CD8-positive, alpha-beta memory T cell (primary cell): ENCODE measurements at regions not wholly inside any gene's neighbourhood (a gene's known extent, or its start where the extent isn't known, plus 50 kb on each side); places are given as distances from the start of the nearest gene placed in this dataset.

Source experiments
- CTCF ChIA-PET: fragments of 350-600 bp; sonication (Branson Sonifier 250); formaldehyde crosslinking; loops from one replicate; lab custom pipeline; 2021; ENCODE audit warnings: antibody characterized with exemption; lab: Charles Lee
- POLR2A ChIA-PET: fragments of 350-600 bp; sonication (Branson Sonifier 250); formaldehyde crosslinking; loops from one replicate; lab custom pipeline; 2021; ENCODE audit warnings: antibody characterized with exemption; lab: Charles Lee
- DNase-seq, 5 donors: peaks; one replicate each; pipeline versions ENCODE4 v3.0.0 to v3.0.0-alpha.2; 2020 to 2022; ENCODE audit warnings: mixed read lengths in 1 of 5
- H3K27ac ChIP-seq: one replicate; pipeline ENCODE4 v1.7.0; 2013; ENCODE audit warnings: low read depth, mild to moderate bottlenecking, low read length, moderate library complexity
- H3K27me3 ChIP-seq: 2 replicates; pipeline ENCODE4 v1.7.0; 2013; ENCODE audit warnings: low read length, mild to moderate bottlenecking; ENCODE audit not compliant: insufficient read depth, poor library complexity, severe bottlenecking
- H3K36me3 ChIP-seq: 2 replicates; pipeline ENCODE4 v1.7.0; 2013; ENCODE audit warnings: mild to moderate bottlenecking, low read length, moderate library complexity; ENCODE audit not compliant: insufficient read depth
- H3K4me1 ChIP-seq: 2 replicates; pipeline ENCODE4 v1.7.0; 2013; ENCODE audit warnings: mild to moderate bottlenecking, low read length, moderate library complexity; ENCODE audit not compliant: insufficient read depth
- H3K4me3 ChIP-seq: 2 replicates; pipeline ENCODE4 v1.7.0; 2013; ENCODE audit warnings: mild to moderate bottlenecking, low read length
- H3K9me3 ChIP-seq: 2 replicates; pipeline ENCODE4 v1.7.0; 2013; ENCODE audit warnings: mild to moderate bottlenecking, low read length
- H3K27ac Mint-ChIP-seq, 8 donors: one replicate each; pipeline ENCODE4 v1.8.0; 2020 to 2021; ENCODE audit warnings: mixed read lengths in 8 of 8, mild to moderate bottlenecking in 6 of 8, inconsistent platforms in 3 of 8, moderate library complexity in 3 of 8
- H3K27me3 Mint-ChIP-seq, 2 donors: one replicate each; pipeline ENCODE4 v1.8.0; 2020 to 2021; ENCODE audit warnings: mixed read lengths in 2 of 2, mild to moderate bottlenecking in 1 of 2, moderate library complexity in 1 of 2
- H3K36me3 Mint-ChIP-seq, 3 donors: one replicate each; pipeline ENCODE4 v1.8.0; 2020 to 2021; ENCODE audit warnings: mixed read lengths in 3 of 3, inconsistent platforms in 1 of 3, mild to moderate bottlenecking in 1 of 3
- H3K4me1 Mint-ChIP-seq, 3 donors: one replicate each; pipeline ENCODE4 v1.8.0; 2020 to 2021; ENCODE audit warnings: mixed read lengths in 3 of 3, inconsistent platforms in 1 of 3, mild to moderate bottlenecking in 1 of 3
- H3K4me3 Mint-ChIP-seq, 7 donors: one replicate each; pipeline ENCODE4 v1.8.0; 2020 to 2021; ENCODE audit warnings: mixed read lengths in 7 of 7, mild to moderate bottlenecking in 6 of 7, moderate library complexity in 4 of 7, inconsistent platforms in 2 of 7
- H3K9me3 Mint-ChIP-seq, 5 donors: one replicate each; pipeline ENCODE4 v1.8.0; 2020 to 2022; ENCODE audit warnings: mixed read lengths in 5 of 5, mild to moderate bottlenecking in 3 of 5, moderate library complexity in 2 of 5, inconsistent platforms in 1 of 5

DNA sequence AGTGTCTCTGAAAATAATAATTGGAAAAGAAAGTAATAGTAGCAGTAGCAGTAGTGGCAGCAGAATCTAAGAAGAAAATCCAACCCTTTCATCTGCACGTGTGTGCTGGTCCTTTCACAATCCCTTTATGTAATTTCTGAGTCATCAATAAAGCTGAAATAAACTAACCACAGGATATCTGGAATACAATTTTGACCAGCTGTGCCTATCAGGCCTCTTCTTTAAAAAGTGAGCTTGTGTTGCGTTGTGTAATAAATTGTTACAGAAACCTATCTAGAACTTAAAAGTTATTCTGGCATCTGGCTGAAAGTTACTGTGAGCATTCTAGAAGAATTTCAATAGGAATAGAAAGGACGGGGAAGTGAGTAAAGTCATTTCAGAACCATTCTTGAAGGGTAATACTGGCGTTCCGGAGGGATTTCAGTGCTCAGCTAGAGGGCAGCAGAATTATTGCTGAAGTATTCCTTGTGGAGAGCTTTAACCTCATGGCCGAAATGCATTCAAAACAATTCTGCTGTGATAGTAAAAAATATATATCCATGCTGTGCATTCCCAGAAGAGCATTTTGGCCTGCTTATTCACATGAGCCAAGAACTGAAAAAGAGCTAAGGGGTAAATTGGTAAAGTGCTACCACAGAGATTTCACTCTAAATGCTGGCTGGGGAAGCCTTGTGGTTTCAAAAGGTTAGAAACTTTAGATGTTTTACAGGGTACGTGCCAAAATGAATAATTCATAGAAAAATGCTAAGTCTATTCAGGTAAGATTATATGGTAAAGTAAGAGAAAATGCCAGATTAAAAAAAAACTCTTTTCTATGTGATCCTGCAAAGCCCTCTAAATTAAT, 260.6 kb downstream of the NKX6-1 start:
- peaks cover 0 to 17% (median 2%) of the 10 kb centered on the region in 5 donors for H3K9me3 Mint-ChIP-seq
- no peaks in the 10 kb centered on the region for H3K4me1 Mint-ChIP-seq
- DNase-seq: no peak
- ChIA-PET POLR2A (no interaction called here), CTCF (no interaction called here)
- H3K36me3 ChIP-seq: no peaks in the 10 kb centered on the region
- H3K36me3 Mint-ChIP-seq: no peaks in the 10 kb centered on the region
- no peaks in the 10 kb centered on the region for H3K4me1 ChIP-seq
- no peaks in the 10 kb centered on the region for H3K27me3 ChIP-seq
- H3K27ac ChIP-seq: no peak overlapping the region
- no peak overlapping the region for H3K4me3 ChIP-seq
- peaks cover 0 to 1% of the 10 kb centered on the region in 2 donors for H3K27me3 Mint-ChIP-seq
- H3K9me3 ChIP-seq: no peaks in the 10 kb centered on the region
- no peak overlapping the region for H3K4me3 Mint-ChIP-seq
- no peak overlapping the region for H3K27ac Mint-ChIP-seq

DNA sequence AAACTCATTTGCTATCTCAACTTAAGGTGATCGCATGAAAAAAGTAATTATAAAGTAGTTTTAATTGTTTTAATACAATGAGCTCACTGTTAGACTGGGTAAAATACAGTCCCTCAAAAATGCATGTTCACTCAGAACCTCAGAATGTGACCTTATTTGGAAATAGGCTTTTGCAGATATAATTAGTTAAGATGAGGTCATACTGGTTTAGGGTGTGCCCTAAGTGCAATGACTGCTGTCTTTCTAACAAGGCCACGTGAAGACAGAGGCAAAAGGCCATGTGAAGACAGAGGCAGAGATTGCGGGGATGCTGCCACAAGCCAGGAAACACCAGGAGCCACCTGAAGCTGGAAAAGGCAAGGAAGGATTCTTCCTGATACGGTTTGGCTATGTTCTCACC, 262.1 kb downstream of the NKX6-1 start:
- no peaks in the 10 kb centered on the region for H3K27me3 Mint-ChIP-seq
- no peaks in the 10 kb centered on the region for H3K36me3 ChIP-seq
- H3K4me3 Mint-ChIP-seq: no peak overlapping the region
- DNase-seq: no peak
- H3K9me3 Mint-ChIP-seq: peaks cover 0 to 12% (median 0%) of the 10 kb centered on the region in 5 donors
- CTCF ChIA-PET: no interaction called here
- no peaks in the 10 kb centered on the region for H3K9me3 ChIP-seq
- H3K27ac ChIP-seq: no peak overlapping the region
- H3K4me3 ChIP-seq: no peak overlapping the region
- no peaks in the 10 kb centered on the region for H3K27me3 ChIP-seq
- POLR2A ChIA-PET: no interaction called here
- H3K4me1 Mint-ChIP-seq: no peaks in the 10 kb centered on the region
- H3K36me3 Mint-ChIP-seq: no peaks in the 10 kb centered on the region
- no peak overlapping the region for H3K27ac Mint-ChIP-seq
- no peaks in the 10 kb centered on the region for H3K4me1 ChIP-seq

DNA sequence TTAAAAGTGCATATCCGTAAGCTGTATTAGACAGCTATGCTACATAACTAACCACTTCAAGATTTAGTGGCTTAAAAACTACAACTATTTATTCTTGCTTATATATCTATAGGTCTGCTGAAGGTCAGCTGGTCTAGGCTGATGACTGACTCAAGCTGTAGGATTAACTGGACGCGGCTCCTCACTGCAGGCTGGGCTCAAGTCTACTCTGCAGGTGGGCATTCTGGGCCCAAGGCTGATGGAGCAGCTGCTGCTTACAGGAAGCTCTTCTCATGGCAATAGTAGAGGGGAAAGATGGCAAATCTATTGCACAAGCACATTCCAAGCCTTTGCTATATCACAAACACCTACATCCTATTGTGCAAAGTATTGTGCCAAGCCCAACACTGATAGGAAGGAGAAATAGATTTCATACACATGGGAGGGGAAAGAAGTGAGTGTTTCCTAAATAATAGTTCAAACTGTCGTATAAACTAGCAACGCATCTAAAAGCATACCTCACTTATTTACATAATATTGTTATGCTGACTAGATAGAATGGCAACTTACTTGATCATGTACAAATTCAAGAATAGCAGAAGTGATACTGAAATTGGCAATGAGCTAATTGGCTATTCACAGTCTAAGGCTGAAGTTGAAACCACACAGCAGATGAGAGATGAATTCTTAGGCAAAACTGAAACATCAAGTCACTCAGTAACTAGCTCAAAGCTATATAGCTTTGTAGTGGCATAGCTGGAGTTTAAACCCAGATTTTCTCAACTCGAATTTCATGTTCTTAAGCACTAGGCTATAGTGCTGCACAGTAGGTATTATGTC, 263.8 kb downstream of the NKX6-1 start:
- no peak for DNase-seq
- H3K9me3 ChIP-seq: no peaks in the 10 kb centered on the region
- ChIA-PET CTCF (no interaction called here), POLR2A (no interaction called here)
- H3K4me1 Mint-ChIP-seq: no peaks in the 10 kb centered on the region
- H3K36me3 ChIP-seq: no peaks in the 10 kb centered on the region
- peaks cover 0 to 10% (median 0%) of the 10 kb centered on the region in 5 donors for H3K9me3 Mint-ChIP-seq
- H3K27me3 Mint-ChIP-seq: no peaks in the 10 kb centered on the region
- H3K4me3 ChIP-seq: no peak overlapping the region
- H3K27me3 ChIP-seq: no peaks in the 10 kb centered on the region
- H3K4me1 ChIP-seq: no peaks in the 10 kb centered on the region
- no peak overlapping the region for H3K27ac Mint-ChIP-seq
- H3K4me3 Mint-ChIP-seq: no peak overlapping the region
- H3K36me3 Mint-ChIP-seq: no peaks in the 10 kb centered on the region
- no peak overlapping the region for H3K27ac ChIP-seq

DNA sequence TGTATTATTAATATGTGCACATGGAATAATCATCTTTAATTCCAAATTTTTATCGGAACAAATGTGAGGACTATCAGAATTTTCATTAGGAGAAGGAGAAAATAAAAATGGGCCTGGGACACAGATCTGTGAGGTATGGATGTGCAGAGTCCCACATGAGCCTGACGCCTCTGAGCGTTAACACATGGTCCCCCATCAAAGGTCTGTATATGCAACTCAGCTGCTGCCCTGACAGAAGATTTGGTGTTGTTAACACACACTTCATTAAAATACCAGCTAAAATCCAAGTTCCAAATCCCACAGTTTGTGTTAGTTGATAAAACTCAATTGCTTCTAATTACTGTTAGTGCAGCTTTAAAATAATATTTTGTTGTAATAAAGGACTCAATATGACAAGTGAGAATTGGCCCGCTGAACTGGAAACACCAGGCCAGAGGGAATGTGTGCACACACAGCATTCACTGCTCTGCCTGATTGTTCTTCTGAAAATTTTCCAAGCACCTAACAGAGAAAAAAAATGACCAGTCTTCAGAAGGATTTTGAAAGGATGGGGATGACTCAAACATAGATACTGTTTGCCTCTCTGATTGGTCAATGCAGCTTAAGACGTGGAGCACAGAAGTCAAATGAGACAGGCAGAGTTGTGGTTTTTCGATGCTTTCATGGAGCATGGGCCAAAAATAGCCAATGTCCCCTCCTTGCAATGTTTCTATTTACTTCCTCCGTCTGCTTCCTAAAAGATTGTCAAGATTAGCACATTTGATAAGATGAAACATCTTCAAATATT, 266.6 kb downstream of the NKX6-1 start:
- Mint-ChIP-seq H3K4me1 (no peaks in the 10 kb centered on the region), H3K9me3 (peaks cover 0 to 5% (median 2%) of the 10 kb centered on the region in 5 donors), H3K36me3 (no peaks in the 10 kb centered on the region), H3K27me3 (peaks cover 0 to 5% of the 10 kb centered on the region in 2 donors), H3K27ac (no peak overlapping the region), H3K4me3 (no peak overlapping the region)
- no peak overlapping the region for H3K4me3 ChIP-seq
- ChIA-PET POLR2A (no interaction called here), CTCF (no interaction called here)
- H3K4me1 ChIP-seq: no peaks in the 10 kb centered on the region
- H3K9me3 ChIP-seq: no peaks in the 10 kb centered on the region
- no peak overlapping the region for H3K27ac ChIP-seq
- no peak for DNase-seq
- no peaks in the 10 kb centered on the region for H3K36me3 ChIP-seq
- no peaks in the 10 kb centered on the region for H3K27me3 ChIP-seq

DNA sequence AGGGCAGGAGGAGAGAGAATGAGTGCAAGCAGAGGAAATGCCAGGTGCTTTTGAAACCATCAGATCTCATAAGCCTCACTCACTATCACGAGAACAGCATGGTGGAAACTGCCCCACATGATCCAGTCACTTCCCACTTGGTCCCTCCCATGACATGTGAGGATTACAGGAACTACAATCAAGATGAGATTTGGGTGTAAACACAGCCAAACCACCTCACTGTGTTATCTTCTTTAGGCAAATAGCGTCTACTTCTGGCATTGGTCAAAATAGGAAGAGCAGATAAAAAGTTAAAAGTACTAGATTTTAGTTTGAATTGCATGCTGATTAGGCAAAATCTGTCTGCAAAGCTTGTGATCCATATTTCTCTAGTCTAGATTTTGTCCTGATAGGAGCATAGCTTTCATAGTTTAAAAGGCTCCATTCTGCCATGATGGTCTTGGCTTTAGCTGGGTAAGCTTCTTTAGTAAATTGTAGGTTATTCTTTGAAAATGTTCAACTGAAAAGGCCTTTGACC, 267.5 kb downstream of the NKX6-1 start:
- Mint-ChIP-seq H3K4me1 (no peaks in the 10 kb centered on the region), H3K27ac (no peak overlapping the region), H3K27me3 (peaks cover 0 to 5% of the 10 kb centered on the region in 2 donors), H3K9me3 (peaks cover 0 to 6% (median 2%) of the 10 kb centered on the region in 5 donors), H3K36me3 (no peaks in the 10 kb centered on the region), H3K4me3 (no peak overlapping the region)
- CTCF ChIA-PET: no interaction called here
- no peaks in the 10 kb centered on the region for H3K27me3 ChIP-seq
- POLR2A ChIA-PET: no interaction called here
- no peaks in the 10 kb centered on the region for H3K36me3 ChIP-seq
- no peaks in the 10 kb centered on the region for H3K4me1 ChIP-seq
- H3K9me3 ChIP-seq: no peaks in the 10 kb centered on the region
- no peak for DNase-seq
- H3K27ac ChIP-seq: no peak overlapping the region
- H3K4me3 ChIP-seq: no peak overlapping the region

DNA sequence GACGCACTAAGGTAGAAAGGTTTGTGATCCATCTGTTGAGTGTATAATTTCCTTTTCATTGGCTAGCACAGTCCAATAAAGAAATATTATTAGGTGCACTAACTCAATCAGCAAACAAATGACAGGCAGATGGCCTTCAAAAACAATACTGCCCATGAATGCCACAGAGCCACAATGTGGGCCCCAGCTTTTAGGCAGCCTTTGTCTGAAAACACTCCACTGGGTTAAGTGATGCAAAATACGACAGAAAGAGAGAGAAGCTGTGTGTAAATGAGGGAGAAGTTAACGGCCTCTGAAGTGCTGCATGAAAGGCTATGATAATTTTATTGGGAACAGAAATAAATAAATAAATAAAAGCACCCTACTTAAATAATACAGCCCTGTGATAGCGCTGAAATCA, 274.6 kb downstream of the NKX6-1 start:
- Mint-ChIP-seq H3K36me3 (no peaks in the 10 kb centered on the region), H3K9me3 (peaks cover 0 to 13% (median 4%) of the 10 kb centered on the region in 5 donors), H3K4me3 (no peak overlapping the region), H3K4me1 (no peaks in the 10 kb centered on the region), H3K27me3 (peaks cover 0 to 2% of the 10 kb centered on the region in 2 donors), H3K27ac (no peak overlapping the region)
- DNase-seq: no peak
- Histone ChIP-seq H3K9me3 (no peaks in the 10 kb centered on the region), H3K36me3 (no peaks in the 10 kb centered on the region), H3K4me3 (no peak overlapping the region), H3K27ac (no peak overlapping the region), H3K27me3 (no peaks in the 10 kb centered on the region), H3K4me1 (no peaks in the 10 kb centered on the region)
- POLR2A ChIA-PET: no interaction called here
- CTCF ChIA-PET: no interaction called here

DNA sequence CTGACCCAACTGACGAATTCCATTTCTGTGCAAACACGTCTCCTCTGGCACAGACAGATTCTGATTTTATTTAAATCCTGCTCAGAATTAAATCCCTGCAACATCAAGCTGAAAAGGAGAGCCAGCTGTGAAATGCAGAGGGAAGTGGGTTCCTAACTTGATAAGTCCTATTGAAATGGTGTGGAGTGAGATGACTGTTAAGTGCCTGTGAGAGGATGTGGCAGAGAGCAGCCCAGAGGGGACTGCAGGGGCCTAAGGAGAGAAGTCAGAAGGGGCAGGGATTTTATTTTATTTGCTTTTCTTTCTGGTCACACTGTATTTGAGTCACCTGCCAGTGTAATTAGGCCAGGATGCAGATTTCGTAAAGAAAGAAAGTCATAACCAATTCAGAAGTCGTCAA, 277.4 kb downstream of the NKX6-1 start:
- no peaks in the 10 kb centered on the region for H3K4me1 Mint-ChIP-seq
- Histone ChIP-seq H3K27ac (no peak overlapping the region), H3K4me1 (no peaks in the 10 kb centered on the region), H3K27me3 (no peaks in the 10 kb centered on the region), H3K4me3 (no peak overlapping the region), H3K36me3 (no peaks in the 10 kb centered on the region), H3K9me3 (no peaks in the 10 kb centered on the region)
- ChIA-PET POLR2A (no interaction called here), CTCF (no interaction called here)
- H3K4me3 Mint-ChIP-seq: no peak overlapping the region
- no peak overlapping the region for H3K27ac Mint-ChIP-seq
- no peaks in the 10 kb centered on the region for H3K27me3 Mint-ChIP-seq
- H3K36me3 Mint-ChIP-seq: no peaks in the 10 kb centered on the region
- no peak for DNase-seq
- peaks cover 0 to 13% (median 2%) of the 10 kb centered on the region in 5 donors for H3K9me3 Mint-ChIP-seq
